Uterus (tissue), 3 donors: ENCODE measurements at regions not wholly inside any gene's neighbourhood (a gene's known extent, or its start where the extent isn't known, plus 50 kb on each side); places are given as distances from the start of the nearest gene placed in this dataset.

ENCODE experiments used
- DNase-seq, 2 donors: peaks; one replicate each; pipeline ENCODE4 v3.0.0-alpha.2; 2019 to 2020
- H3K27ac ChIP-seq, 2 donors: fragments of 200-600 bp; sonication (generic); 1 replicate in 1 of 2; 2 replicates in 1 of 2; pipeline ENCODE4 v1.5.1; 2016 to 2018
- H3K27me3 ChIP-seq, 2 donors: fragments of 200-600 bp; sonication (generic); one replicate each; pipeline ENCODE4 v1.5.1; 2018 to 2019; ENCODE audit warnings: control low read depth in 1 of 2
- H3K36me3 ChIP-seq, 2 donors: fragments of 200-600 bp; sonication (generic); one replicate each; pipeline ENCODE4 v1.5.1; 2019; ENCODE audit warnings: control low read depth in 1 of 2
- H3K4me1 ChIP-seq, 2 donors: fragments of 200-600 bp; sonication (generic); one replicate each; pipeline ENCODE4 v1.5.1; 2018 to 2019; ENCODE audit warnings: control low read depth in 1 of 2
- H3K4me3 ChIP-seq, 2 donors: fragments of 200-600 bp; sonication (generic); 1 replicate in 1 of 2; 2 replicates in 1 of 2; pipeline ENCODE4 v1.5.1; 2018 to 2019; ENCODE audit warnings: mild to moderate bottlenecking in 1 of 2
- H3K9me3 ChIP-seq, 2 donors: fragments of 200-600 bp; sonication (generic); one replicate each; pipeline ENCODE4 v1.5.1; 2019; ENCODE audit warnings: control low read depth in 1 of 2
- POLR2A ChIP-seq, 2 donors: fragments of 450-650 bp; IDR thresholded peaks; one replicate each; pipeline ENCODE4 v1.6.1; 2016; ENCODE audit warnings: antibody characterized with exemption in 2 of 2, mild to moderate bottlenecking in 1 of 2, moderate library complexity in 1 of 2
- intact Hi-C: fragments of 100-400 bp; cut with DNase I; formaldehyde crosslinking; loops from one replicate; pipeline ENCODE4 v1.15.1; 2023; ENCODE audit warnings: low total_unique reads
- TF ChIP-seq, protein P1 (sequence below), 4 experiments: fragments of 200-600 bp in 2 of 4; fragments of 450-650 bp in 2 of 4; sonication (generic) in 2 of 4; IDR thresholded peaks; one replicate each; pipeline ENCODE4 v1.5.1; 2016 to 2019; ENCODE audit warnings: antibody characterized with exemption in 4 of 4, mild to moderate bottlenecking in 2 of 4, moderate library complexity in 1 of 4
- donor health status: DM: yes; HTN: yes; CAD: no.

GRCh38 chr6:40642837-40643236 is 55.7 kb upstream of the LRFN2 start:
- Histone ChIP-seq H3K27me3 (no peaks in the 10 kb centered on the region), H3K9me3 (no peaks in the 10 kb centered on the region), H3K4me1 (no peaks in the 10 kb centered on the region), H3K36me3 (no peaks in the 10 kb centered on the region), H3K4me3 (no peak overlapping the region), H3K27ac (no peak overlapping the region)
- intact Hi-C loops = no loop called here
- TF ChIP-seq, protein P1, sequence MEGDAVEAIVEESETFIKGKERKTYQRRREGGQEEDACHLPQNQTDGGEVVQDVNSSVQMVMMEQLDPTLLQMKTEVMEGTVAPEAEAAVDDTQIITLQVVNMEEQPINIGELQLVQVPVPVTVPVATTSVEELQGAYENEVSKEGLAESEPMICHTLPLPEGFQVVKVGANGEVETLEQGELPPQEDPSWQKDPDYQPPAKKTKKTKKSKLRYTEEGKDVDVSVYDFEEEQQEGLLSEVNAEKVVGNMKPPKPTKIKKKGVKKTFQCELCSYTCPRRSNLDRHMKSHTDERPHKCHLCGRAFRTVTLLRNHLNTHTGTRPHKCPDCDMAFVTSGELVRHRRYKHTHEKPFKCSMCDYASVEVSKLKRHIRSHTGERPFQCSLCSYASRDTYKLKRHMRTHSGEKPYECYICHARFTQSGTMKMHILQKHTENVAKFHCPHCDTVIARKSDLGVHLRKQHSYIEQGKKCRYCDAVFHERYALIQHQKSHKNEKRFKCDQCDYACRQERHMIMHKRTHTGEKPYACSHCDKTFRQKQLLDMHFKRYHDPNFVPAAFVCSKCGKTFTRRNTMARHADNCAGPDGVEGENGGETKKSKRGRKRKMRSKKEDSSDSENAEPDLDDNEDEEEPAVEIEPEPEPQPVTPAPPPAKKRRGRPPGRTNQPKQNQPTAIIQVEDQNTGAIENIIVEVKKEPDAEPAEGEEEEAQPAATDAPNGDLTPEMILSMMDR (IDR thresholded peaks at IDR 0.05) = no peak
- TF ChIP-seq POLR2A (IDR thresholded peaks at IDR 0.05) = no peak
- DNase-seq = no peak

- no peak for DNase-seq
- Histone ChIP-seq H3K27me3 (no peaks in the 10 kb centered on the region), H3K4me1 (no peaks in the 10 kb centered on the region), H3K27ac (no peak overlapping the region), H3K9me3 (no peaks in the 10 kb centered on the region), H3K4me3 (no peak overlapping the region), H3K36me3 (no peaks in the 10 kb centered on the region)
- TF ChIP-seq POLR2A (IDR thresholded peaks at IDR 0.05) = no peak
- TF ChIP-seq, protein P1 (IDR thresholded peaks at IDR 0.05) = no peak
- intact Hi-C loops = no loop called here
Observed at GRCh38 chr6:40642190-40642589, 55.0 kb upstream of the LRFN2 start.

DNA sequence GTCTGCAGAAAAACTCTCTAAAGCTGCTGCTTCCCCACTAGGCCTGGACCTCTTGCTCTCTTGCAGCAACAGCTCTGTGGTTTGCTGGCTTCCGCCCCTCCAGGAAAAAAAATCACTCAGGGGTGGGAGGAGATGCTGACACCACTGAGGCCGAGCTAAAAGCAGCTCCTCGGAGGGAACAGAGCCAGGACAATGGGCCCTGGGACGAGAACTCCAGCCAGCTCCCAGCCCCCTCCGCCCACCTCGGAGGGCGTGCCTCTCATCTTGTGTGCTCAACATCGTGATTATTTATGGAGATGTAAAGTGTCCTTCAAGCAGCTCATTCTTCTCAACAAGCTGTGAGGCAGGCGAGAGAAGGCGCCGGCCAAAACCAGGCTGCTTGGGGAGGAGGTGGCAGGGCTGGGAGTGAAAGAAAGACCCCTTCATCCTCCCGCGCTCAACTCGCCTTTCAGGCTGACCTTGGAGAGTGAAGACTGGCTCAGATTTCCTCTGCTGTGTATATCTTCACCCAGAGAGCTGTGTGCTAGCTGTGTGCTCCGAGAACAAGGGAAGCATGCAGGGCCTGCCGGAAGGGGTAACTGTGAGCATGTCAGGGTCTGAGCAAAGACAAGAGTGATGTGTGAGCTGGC is 53.5 kb upstream of the LRFN2 start:
- H3K27me3 ChIP-seq = no peaks in the 10 kb centered on the region
- intact Hi-C loops = no loop called here
- no peak overlapping the region for H3K4me3 ChIP-seq
- H3K36me3 ChIP-seq = no peaks in the 10 kb centered on the region
- TF ChIP-seq, protein P1 (IDR thresholded peaks at IDR 0.05) = no peak
- no peak for TF ChIP-seq POLR2A (IDR thresholded peaks at IDR 0.05)
- H3K9me3 ChIP-seq = no peaks in the 10 kb centered on the region
- H3K4me1 ChIP-seq = no peaks in the 10 kb centered on the region
- peak in 1 of 2 donors; percentile 21 for DNase-seq
- H3K27ac ChIP-seq = no peak overlapping the region
